ENCODE measurements at regions not wholly inside any gene's neighbourhood (a gene's known extent, or its start where the extent isn't known, plus 50 kb on each side); places are given as distances from the start of the nearest gene placed in this dataset.
"Not testable (repeated sequence)": the region's sequence is repeated elsewhere in the genome, so short reads cannot be mapped to it uniquely, and the experiment has no call there.

- DNase-seq (ENCODE audit: low spot score): no peak
Observed at GRCh38 chr10:81109200-81109752, 571.6 kb downstream of the SH2D4B start.

DNA sequence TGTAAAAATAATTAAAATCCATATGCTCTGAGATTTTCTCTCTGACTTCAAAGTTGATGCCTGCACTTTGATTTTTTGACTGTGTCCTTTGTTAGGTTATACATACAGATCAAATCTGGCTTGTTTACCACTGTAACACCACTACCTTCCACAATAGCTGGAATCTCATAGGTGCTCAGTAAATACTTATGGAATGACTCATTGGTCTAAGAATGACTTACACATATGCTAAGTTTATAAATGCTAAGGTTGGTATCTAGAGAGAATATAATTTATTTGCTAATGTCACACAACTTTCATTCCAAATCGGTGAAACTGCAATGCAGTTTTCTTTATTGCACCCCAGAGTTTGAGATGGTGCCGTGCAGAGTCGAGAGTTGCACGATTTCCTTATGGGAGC is 578.5 kb downstream of the SH2D4B start:
- DNase-seq (ENCODE audit: low spot score): no peak

DNA sequence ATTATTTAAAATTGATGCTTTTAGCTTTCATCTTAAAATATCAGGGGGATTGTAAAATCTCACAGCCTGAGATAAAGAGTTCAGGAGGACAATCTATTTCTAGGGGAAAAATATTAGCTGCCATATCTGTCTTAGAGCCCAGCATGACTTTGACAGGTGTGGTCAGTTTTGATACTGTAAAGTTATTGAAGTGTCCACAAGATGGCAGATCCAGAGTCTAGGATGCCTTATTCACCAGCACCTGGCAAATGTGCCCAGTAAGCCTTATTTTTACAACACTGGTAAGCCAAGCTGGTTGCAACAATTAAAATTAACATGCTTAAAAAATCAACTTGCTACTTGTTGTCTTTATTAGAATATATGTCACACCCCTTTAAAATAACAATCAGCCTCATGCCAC is 579.3 kb downstream of the SH2D4B start:
- no peak for DNase-seq (ENCODE audit: low spot score)

DNA sequence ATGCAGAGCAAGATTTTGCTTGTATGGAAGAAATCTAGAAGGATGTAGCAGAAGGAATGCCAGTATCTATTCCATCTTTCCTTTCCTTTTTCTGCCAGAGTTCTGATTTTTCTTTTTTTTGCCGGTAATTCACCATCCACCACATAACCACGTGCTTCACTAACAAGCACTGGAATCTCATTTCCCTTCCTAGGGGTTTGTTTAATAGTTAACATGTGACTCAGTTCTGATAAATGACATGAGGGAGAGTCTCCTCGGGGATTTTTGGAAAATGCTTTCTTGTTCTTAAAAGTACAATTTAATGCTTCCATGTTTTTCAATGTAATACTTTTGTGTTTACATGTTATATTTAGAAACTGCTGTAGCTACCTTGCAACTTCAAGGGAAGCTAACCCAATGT is 590.2 kb downstream of the SH2D4B start:
- no peak for DNase-seq (ENCODE audit: low spot score)

DNA sequence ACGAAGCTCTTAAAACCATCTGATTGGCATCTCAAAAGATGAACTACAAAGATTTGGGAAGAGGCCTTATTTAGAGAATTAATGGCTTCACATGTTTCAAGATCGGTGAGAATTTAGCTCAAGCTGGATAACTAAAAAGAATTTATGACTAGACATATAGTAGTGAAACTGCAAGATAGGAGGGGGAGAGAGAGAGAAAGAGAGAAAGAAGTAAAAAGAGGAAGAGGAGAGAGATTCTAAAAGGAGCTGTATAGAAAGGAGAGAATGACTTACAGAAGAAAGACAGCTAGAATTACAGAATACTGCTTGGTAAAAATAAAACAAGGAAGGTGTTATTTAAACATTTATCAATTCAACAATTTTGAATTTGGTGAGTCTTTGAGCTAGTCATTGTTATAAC is 592.3 kb downstream of the SH2D4B start:
- DNase-seq (ENCODE audit: low spot score): no peak

DNA sequence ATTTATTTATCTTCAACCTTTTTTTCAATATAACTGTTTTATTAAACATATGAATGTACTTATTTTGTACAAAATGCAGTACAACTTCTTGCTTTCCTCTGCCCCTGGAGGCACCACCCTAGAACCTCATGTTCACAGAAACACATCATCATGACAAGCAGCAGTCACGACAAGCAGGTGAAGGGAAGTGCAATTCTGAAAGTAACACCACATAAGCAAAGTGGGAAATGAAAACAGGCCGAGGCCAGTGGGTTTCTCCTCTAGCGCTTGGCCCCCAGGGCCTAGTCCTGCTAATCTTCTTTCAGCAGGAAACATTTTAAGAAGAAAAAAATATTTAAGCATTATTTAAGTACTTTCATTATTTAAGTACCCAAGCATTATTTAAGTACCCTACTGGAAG is 598.1 kb downstream of the SH2D4B start:
- no peak for DNase-seq (ENCODE audit: low spot score)

DNA sequence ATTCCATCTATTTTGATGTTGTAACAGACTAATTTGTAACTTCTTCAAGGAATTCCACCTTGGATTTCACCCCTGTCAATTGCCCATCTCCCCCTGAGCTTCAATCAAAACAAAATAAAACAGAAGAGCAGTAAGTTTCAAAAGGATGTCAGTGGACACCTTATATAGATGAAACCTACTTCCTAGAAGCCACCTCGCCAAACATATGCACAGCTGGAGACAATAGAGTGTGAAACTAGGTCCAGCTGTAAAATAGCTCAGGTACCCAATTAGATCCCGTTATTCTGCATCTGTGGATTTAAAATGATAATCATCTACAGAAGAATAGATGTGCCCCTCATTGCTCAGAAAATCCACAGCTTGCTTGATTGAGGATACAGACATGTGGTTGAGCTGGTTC is 598.6 kb downstream of the SH2D4B start:
- DNase-seq (ENCODE audit: low spot score): no peak

GRCh38 chr10:81145975-81146374 is 608.3 kb downstream of the SH2D4B start:
- no peak for DNase-seq (ENCODE audit: low spot score)

GRCh38 chr10:81146436-81146835 is 608.7 kb downstream of the SH2D4B start:
- DNase-seq (ENCODE audit: low spot score): no peak

GRCh38 chr10:81152656-81153055 is 615.0 kb downstream of the SH2D4B start:
- no peak for DNase-seq (ENCODE audit: low spot score)

GRCh38 chr10:81157681-81158080 is 620.0 kb downstream of the SH2D4B start:
- DNase-seq (ENCODE audit: low spot score): no peak

DNA sequence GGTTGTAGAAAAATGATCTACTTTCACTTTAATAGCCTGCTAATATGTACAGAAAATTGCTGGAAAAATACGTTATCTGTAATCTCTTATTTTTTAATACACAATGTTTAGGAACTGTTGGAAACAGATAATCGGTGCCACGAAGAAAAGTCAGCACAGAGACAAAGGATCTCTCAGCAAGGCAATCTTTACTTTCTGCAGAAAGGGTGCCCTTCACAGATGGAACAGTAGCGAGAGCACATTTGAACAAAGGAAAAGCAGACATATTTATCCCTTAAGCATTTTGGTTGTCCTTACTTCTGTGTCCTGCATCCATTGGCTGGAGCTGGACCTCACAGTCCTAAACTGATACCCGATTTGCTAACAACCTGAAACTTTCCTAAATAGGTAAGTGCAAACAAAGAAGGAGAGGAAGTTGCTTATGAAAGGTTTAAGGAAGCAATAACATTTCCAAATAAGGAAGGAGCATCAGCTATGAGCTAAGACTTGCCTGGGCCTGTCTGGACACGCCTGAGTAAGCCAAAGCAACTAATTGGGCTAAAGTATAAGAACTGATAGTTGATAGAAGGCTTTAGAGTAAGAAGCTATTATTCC is 640.0 kb downstream of the SH2D4B start:
- DNase-seq (ENCODE audit: low spot score): no peak

DNA sequence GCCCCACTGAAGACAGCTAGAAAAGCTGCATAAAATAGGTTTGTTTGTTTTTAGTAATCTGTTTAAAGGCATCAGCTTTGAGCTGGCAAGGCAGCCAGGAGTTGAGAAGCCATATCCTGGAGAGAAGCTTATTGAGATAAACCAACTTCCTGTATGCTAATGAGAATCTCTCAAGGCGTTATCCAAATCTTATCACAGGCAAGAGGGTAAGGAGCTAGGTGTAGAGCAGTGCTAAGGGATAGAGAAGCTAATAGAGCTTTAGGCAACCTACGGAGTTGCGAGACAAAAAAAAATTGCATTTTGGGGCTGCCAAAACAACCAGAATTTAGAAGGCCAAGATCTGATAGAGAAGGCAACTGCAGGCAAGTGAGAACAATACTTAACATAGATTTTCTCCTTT is 641.6 kb downstream of the SH2D4B start:
- DNase-seq (ENCODE audit: low spot score): no peak

DNA sequence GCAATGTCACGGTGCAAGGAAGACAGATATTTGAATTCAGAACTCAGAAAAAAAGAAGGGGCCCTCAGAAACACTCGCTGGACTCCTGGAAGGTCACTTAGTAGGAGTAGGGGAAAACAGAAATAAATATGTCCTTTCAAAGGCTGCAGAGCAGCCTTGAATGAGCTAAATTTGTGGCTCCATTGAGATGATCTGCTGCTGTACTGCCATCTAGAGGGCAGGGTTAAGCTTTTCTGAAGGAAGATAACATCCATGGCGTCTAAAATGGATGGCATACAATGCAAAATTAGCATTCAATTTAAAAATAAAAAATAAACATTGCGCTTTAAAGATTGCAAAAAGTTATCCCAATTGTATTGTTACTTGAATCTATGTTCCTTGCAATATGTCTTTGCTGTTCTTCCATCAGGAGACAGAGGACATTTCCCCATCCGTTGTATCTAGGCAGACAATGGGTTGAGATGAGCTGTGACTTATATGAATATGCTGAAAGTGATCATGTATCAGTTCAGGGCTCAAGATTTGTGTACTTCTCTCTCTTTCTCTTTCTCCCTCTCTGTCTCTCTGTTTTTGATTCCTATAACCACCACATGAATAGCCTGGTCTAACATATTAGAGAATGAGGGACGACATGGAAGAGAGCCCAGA is 642.2 kb downstream of the SH2D4B start:
- DNase-seq (ENCODE audit: low spot score): no peak

DNA sequence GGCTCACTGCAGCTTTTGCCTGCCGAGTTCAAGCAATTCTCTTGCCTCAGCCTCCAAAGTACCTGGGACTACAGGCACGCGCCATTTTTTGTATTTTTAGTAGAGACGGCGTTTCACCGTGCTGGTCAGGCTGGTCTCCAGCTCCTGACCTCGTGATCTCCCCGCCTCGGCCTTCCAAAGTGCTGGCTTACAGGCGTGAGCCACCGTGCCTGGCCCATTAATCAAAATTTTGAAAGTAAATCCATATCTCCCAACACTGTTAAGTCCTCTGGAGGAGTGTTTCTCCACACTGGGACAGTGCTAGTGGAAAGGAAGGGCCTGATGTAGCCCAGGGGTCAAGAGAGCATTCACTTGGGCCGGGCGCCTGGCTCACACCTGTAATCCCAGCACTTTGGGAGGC is 644.6 kb downstream of the SH2D4B start:
- no peak for DNase-seq (ENCODE audit: low spot score)

DNA sequence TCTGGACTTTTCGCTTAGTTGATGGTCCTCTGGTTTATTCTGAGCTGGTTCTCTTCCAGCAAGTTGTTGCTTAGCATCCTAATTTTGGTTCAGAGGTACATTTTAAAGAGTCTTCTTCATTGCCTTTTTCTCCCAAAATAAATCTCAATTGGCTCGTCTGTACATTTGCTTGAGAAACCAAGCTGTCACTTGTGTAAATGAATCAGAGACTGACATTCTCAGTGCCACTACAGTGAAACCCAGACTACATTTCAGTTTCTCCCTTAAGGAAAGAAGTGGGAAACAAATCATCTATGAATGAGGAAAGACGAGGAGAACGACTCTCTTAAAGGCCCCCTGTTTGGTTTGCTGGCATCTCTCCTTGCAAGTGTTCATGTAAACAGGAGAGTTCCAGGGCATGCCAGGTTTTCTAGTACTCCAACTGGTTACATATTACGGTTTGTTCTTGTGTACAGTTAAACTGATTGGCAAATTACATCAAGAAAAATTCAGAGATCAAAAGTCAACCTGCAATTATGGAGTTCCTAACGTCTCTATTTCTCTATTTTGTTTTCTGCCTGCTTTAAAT is 654.6 kb downstream of the SH2D4B start:
- DNase-seq (ENCODE audit: low spot score): no peak

DNA sequence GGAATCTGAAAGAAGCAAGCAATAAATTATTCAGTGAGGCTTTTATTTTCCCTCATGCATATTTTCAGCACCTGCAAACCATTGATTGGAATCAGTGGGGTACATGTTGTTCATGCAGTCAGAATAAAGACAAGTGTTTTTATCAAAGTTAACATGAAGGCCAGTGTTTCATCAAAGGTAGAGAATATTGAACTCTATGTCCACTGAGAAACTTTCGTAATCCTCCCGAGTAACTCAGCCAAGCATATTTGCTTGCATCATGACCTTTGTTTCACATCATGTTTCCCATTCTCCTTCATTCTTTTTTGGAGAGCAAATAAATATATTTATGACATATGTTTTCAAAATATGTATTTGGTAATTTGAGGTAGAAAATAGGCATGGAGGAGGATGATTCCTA is 663.1 kb downstream of the SH2D4B start:
- DNase-seq (ENCODE audit: low spot score): no peak

DNA sequence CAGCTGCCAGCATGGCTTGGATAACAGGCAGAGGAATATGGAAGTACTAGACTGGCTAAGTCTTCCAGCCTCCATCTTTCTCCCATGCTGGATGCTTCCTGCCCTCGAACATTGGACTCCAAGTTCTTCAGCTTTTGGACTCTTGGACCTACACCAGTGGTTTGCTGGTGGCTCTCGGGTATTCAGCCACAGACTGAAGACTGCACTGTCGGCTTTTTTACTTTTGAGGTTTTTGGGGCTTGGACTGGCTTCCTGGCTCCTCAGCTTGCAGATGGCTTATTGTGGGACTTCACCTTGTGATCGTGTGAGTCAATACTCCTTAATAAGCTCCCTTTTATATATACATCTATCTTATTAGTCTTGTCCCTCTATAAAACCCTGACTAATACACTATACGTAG is 667.6 kb upstream of the NRG3 start:
- DNase-seq (ENCODE audit: low spot score): not testable (repeated sequence)

GRCh38 chr10:81213370-81213769 is 661.6 kb upstream of the NRG3 start:
- no peak for DNase-seq (ENCODE audit: low spot score)

GRCh38 chr10:81215498-81215897 is 659.5 kb upstream of the NRG3 start:
- no peak for DNase-seq (ENCODE audit: low spot score)

DNA sequence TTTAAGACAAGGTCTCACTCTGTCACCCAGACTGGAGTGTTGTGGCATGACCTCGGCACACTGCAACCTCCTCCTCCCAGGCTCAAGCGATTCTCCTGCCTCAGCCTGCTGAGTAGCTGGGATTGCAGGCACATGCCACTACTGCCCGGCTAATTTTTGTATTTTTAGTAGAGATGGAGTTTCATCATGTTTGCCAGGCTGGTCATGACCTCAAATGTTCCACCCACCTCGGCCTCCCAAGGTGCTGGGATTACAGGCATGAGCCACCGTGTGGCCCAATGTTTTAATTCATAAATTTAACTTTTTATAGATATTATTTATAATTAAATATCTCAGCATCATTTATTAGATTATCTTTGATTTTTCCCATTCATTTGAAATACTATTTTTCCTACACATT is 658.0 kb upstream of the NRG3 start:
- no peak for DNase-seq (ENCODE audit: low spot score)

- DNase-seq (ENCODE audit: low spot score): no peak
Observed at GRCh38 chr10:81218307-81218706, 656.7 kb upstream of the NRG3 start.

DNA sequence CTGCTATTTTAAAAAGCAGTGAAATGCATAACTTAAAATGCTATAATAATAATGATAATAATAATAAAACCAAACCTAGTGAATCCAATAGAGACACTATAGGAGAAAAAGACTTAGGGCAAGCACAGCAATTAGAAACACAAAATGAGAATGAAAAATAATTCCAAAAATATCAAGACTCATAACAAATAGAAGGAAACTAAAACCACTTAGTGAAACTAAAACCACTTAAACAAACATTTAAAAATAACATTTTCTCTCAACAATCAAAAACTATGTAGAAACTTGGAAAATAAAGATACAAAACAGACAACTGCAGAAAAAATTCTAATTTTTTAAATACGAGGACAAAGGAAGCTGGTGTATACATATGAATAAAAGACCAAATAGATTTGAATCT is 655.2 kb upstream of the NRG3 start:
- no peak for DNase-seq (ENCODE audit: low spot score)

DNA sequence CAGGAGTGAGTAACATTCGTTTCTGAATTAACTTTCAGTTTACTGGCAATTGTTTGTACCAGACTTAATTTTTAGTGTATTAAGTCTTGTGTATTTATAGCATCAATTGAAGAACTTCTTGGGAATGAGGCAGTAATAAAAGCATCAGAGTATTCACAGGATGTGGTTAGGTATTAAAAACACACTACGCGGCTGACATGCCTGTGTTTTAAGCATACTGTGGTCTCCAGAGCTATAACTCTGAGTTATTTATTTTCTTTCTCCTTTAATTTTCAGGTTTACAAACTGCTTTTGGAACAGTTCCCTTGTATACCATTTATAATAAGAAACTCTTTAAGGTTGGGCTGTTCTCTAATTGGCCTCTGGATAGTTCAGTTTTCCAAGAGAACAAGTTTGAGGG is 626.1 kb upstream of the NRG3 start:
- no peak for DNase-seq (ENCODE audit: low spot score)
